Tibial artery (tissue), 4 donors: ENCODE measurements at regions not wholly inside any gene's neighbourhood (a gene's known extent, or its start where the extent isn't known, plus 50 kb on each side); places are given as distances from the start of the nearest gene placed in this dataset.

ENCODE experiments used
- DNase-seq, 2 donors: peaks; one replicate each; pipeline ENCODE4 v3.0.0-alpha.2; 2019
- H3K27ac ChIP-seq, 2 donors: fragments of 200-600 bp; sonication (generic) in 1 of 2; 1 replicate in 1 of 2; 2 replicates in 1 of 2; pipeline ENCODE4 v1.5.1; 2018 to 2019; ENCODE audit warnings: mild to moderate bottlenecking in 1 of 2
- H3K27me3 ChIP-seq, 2 donors: fragments of 200-600 bp; sonication (generic) in 1 of 2; one replicate each; pipeline versions ENCODE4 v1.5.1 to v1.6.0; 2016 to 2019
- H3K36me3 ChIP-seq, 3 donors: fragments of 200-600 bp; sonication (generic) in 2 of 3; one replicate each; pipeline ENCODE4 v1.5.1; 2016 to 2019; ENCODE audit warnings: mild to moderate bottlenecking in 2 of 3
- H3K4me1 ChIP-seq, 4 donors: fragments of 200-600 bp; sonication (generic) in 2 of 4; 1 replicate in 3 of 4; 2 replicates in 1 of 4; pipeline ENCODE4 v1.5.1; 2016 to 2019
- H3K4me3 ChIP-seq, 2 donors: fragments of 200-600 bp; sonication (generic) in 1 of 2; 1 replicate in 1 of 2; 2 replicates in 1 of 2; pipeline ENCODE4 v1.5.1; 2018 to 2019; ENCODE audit warnings: mild to moderate bottlenecking in 2 of 2
- H3K9me3 ChIP-seq, 3 donors: fragments of 200-600 bp; sonication (generic) in 1 of 3; one replicate each; pipeline ENCODE4 v1.5.1; 2016 to 2019
- intact Hi-C: fragments of 100-400 bp; cut with DNase I; formaldehyde crosslinking; loops from one replicate; pipeline ENCODE4 v1.15.0; 2023; ENCODE audit warnings: low total_unique reads
- TF ChIP-seq, protein P1 (sequence below), 2 experiments: fragments of 200-600 bp in 1 of 2; fragments of 450-650 bp in 1 of 2; IDR thresholded peaks; one replicate each; pipeline ENCODE4 v1.5.1; 2017 to 2019; ENCODE audit warnings: antibody characterized with exemption in 2 of 2, mild to moderate bottlenecking in 1 of 2, moderate library complexity in 1 of 2

DNA sequence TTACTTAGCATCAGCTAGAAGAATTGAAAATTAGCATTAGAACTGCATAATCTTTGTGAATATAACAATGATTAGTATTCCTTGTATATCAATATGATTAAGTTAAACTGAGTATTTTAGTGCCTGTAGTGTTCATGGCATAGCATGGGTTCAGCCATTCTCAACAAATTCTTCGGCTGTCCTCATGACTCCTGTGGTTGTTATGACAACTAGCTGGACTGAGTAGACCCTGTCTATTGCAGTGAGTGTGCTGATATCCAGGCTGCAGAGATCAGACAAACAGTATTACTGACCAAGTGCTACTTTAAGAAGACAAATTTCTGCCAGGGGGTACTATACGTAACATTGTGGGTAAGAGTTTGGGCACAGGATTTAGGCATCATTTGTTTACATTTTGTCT lies 125.9 kb downstream of the NUDT12 start:
- TF ChIP-seq, protein P1, sequence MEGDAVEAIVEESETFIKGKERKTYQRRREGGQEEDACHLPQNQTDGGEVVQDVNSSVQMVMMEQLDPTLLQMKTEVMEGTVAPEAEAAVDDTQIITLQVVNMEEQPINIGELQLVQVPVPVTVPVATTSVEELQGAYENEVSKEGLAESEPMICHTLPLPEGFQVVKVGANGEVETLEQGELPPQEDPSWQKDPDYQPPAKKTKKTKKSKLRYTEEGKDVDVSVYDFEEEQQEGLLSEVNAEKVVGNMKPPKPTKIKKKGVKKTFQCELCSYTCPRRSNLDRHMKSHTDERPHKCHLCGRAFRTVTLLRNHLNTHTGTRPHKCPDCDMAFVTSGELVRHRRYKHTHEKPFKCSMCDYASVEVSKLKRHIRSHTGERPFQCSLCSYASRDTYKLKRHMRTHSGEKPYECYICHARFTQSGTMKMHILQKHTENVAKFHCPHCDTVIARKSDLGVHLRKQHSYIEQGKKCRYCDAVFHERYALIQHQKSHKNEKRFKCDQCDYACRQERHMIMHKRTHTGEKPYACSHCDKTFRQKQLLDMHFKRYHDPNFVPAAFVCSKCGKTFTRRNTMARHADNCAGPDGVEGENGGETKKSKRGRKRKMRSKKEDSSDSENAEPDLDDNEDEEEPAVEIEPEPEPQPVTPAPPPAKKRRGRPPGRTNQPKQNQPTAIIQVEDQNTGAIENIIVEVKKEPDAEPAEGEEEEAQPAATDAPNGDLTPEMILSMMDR (IDR thresholded peaks at IDR 0.05) = no peak
- no peak for DNase-seq
- H3K4me1 ChIP-seq = no peaks in the 10 kb centered on the region

DNA sequence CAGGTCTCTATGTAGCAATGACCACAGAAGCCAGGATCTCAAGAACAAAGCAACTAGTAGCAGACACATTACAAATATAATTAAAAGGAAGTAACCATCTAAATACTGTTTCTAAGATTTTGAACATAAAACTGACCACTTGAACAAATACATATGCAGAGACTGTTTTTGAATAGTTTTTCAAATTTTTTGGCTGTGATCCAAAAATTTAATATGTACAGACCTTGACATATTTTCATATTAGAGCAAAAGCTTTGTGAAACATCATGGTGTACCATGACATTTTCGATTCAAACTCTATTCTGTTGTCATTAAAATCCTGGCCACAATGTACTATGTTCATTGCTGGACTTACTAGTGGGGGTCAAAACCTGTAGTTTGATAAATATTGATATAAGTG lies 126.5 kb downstream of the NUDT12 start:
- Histone ChIP-seq H3K27ac (no peak overlapping the region), H3K4me1 (no peaks in the 10 kb centered on the region), H3K36me3 (no peaks in the 10 kb centered on the region), H3K27me3 (no peaks in the 10 kb centered on the region), H3K4me3 (no peak overlapping the region), H3K9me3 (peaks cover 2 to 5% (median 4%) of the 10 kb centered on the region in 3 donors)
- intact Hi-C loops = no loop called here
- TF ChIP-seq, protein P1 (IDR thresholded peaks at IDR 0.05) = no peak
- no peak for DNase-seq

More for the DNA sequence above, 125.9 kb downstream of the NUDT12 start:
- no peak overlapping the region for H3K4me3 ChIP-seq
- intact Hi-C loops = no loop called here
- H3K27me3 ChIP-seq = no peaks in the 10 kb centered on the region
- no peaks in the 10 kb centered on the region for H3K36me3 ChIP-seq
- no peak overlapping the region for H3K27ac ChIP-seq
- H3K9me3 ChIP-seq = peaks cover 2 to 5% (median 4%) of the 10 kb centered on the region in 3 donors

DNA sequence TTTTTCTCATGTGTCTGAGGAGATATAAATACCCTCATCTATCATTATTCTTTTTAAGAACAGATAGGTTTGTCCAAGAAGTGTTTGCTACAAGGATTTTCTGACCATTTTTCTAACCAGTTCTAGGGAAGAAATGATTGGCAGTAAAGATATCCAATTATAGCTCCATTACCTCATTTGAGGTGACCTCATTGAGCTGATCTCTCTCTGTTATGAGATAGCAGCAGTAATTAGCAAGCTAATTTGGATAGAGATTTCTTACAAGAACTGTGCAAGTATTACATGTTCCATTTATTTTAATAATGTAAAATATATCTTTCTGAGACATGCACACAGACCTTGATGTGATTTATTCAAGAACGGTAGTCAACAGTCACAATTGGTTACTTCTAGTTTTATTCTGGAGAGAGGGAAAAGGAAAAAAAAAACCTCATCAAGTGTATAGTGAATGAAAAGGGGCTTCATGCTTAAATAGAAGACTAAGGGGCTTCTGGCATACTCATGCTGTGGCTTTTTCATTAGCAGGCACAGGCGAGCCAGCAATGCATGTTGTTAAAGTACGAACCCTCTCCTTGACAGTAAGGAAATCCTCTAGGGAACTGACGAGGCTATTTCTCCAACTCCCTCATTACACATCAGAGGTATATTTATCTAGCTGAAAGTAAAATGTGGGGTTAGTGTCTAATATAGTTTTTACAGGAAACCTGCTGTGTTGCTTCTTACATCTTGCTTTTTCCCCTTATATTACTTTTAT lies 127.3 kb downstream of the NUDT12 start:
- intact Hi-C loops = no loop called here
- no peaks in the 10 kb centered on the region for H3K27me3 ChIP-seq

DNA sequence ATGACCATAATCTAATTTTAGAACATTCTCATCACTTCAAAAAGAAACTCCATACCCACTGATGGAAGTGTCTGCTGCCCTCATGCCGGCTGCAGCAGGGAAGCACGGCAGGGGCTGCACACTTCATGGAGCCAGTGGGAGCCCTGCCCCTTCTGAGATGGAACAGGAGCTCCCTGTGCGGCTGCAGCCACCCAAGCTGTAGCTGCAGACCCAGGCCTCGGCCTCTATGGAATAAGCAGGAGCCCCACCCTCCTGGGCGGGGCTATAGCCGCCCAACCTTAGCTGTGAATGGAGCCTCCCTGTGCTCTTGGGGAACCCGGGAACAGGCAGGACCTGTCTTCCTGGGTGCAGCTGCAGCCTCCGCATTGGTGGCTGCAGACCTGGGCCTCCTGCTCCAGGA lies 128.5 kb downstream of the NUDT12 start:
- Histone ChIP-seq H3K9me3 (no peaks in the 10 kb centered on the region), H3K27me3 (no peaks in the 10 kb centered on the region), H3K27ac (no peak overlapping the region), H3K36me3 (no peaks in the 10 kb centered on the region), H3K4me3 (no peak overlapping the region), H3K4me1 (no peaks in the 10 kb centered on the region)
- no peak for DNase-seq
- TF ChIP-seq, protein P1 (IDR thresholded peaks at IDR 0.05) = no peak
- intact Hi-C loops = no loop called here

More for the DNA sequence above, 127.3 kb downstream of the NUDT12 start:
- no peak for DNase-seq
- Histone ChIP-seq H3K4me1 (no peaks in the 10 kb centered on the region), H3K36me3 (no peaks in the 10 kb centered on the region), H3K27ac (no peak overlapping the region), H3K9me3 (peaks cover 1 to 5% (median 3%) of the 10 kb centered on the region in 3 donors), H3K4me3 (no peak overlapping the region)
- TF ChIP-seq, protein P1 (IDR thresholded peaks at IDR 0.05) = no peak

DNA sequence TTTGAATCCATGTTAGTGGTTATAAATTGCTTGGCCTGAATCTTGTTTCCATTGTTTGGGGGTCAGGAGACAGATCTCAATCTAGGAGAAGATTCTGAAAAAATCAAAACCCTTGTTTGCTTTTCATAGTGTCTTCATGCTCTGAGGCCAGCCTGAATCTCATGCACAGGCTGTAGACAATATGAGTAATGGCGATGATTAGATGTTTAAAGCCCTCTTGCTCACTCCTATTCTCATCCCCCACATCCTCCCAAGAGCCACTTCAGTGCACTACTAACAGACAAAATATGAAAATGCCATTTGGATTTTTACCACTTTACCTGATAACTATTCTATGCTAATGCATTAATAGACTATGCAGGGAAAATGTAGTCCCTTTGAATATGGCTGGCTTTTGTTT lies 129.4 kb downstream of the NUDT12 start:
- H3K27me3 ChIP-seq = no peaks in the 10 kb centered on the region
- no peaks in the 10 kb centered on the region for H3K4me1 ChIP-seq
- H3K27ac ChIP-seq = no peak overlapping the region
- no peaks in the 10 kb centered on the region for H3K9me3 ChIP-seq
- DNase-seq = no peak
- H3K36me3 ChIP-seq = no peaks in the 10 kb centered on the region
- intact Hi-C loops = no loop called here
- TF ChIP-seq, protein P1 (IDR thresholded peaks at IDR 0.05) = no peak
- no peak overlapping the region for H3K4me3 ChIP-seq
